GM13977 (cell line): ENCODE measurements at regions not wholly inside any gene's neighbourhood (a gene's known extent, or its start where the extent isn't known, plus 50 kb on each side); places are given as distances from the start of the nearest gene placed in this dataset.

Source experiments
- DNase-seq: peaks from one replicate; pipeline ENCODE4 v3.0.0; 2012; ENCODE audit warnings: low spot score
- in situ Hi-C: fragments of 300-500 bp; cut with MboI; formaldehyde crosslinking; loops from one replicate; pipeline ENCODE4 v1.12.0; 2022; ENCODE audit warnings: low sequenced_read_pairs, low pct_unique_long_range_greater_than_20kb, mixed read lengths, inconsistent platforms; ENCODE audit not compliant: unreplicated experiment
- TF ChIP-seq, protein P1 (sequence below): IDR thresholded peaks from 2 replicates; pipeline ENCODE4 v1.5.1; 2012; ENCODE audit warnings: mild to moderate bottlenecking, control low read depth; ENCODE audit not compliant: insufficient read depth; ENCODE audit errors: extremely low read depth, missing control alignments

DNA sequence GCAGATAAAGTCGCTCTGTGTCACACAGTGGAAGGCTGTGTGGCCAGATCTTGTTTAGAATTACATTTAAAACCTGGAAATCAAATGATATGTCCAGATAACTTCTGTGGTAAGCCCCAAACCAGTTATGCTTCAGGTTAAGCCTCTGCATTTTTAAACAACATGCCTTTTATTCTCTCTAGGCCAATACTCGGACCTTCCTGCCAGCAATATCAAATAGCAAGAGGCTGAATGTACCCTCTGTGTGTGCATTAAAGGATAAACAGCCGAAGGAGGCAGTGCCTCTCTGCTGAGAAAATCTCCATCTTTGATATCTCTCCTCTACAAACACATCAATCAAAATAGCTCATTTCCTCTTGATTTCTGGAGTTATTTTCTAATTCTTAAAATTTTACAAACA is 67.1 kb upstream of the TMEM260 start:
- in situ Hi-C loops, result no loop called here
- TF ChIP-seq, protein P1, sequence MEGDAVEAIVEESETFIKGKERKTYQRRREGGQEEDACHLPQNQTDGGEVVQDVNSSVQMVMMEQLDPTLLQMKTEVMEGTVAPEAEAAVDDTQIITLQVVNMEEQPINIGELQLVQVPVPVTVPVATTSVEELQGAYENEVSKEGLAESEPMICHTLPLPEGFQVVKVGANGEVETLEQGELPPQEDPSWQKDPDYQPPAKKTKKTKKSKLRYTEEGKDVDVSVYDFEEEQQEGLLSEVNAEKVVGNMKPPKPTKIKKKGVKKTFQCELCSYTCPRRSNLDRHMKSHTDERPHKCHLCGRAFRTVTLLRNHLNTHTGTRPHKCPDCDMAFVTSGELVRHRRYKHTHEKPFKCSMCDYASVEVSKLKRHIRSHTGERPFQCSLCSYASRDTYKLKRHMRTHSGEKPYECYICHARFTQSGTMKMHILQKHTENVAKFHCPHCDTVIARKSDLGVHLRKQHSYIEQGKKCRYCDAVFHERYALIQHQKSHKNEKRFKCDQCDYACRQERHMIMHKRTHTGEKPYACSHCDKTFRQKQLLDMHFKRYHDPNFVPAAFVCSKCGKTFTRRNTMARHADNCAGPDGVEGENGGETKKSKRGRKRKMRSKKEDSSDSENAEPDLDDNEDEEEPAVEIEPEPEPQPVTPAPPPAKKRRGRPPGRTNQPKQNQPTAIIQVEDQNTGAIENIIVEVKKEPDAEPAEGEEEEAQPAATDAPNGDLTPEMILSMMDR, result no peak
- no peak for DNase-seq

DNA sequence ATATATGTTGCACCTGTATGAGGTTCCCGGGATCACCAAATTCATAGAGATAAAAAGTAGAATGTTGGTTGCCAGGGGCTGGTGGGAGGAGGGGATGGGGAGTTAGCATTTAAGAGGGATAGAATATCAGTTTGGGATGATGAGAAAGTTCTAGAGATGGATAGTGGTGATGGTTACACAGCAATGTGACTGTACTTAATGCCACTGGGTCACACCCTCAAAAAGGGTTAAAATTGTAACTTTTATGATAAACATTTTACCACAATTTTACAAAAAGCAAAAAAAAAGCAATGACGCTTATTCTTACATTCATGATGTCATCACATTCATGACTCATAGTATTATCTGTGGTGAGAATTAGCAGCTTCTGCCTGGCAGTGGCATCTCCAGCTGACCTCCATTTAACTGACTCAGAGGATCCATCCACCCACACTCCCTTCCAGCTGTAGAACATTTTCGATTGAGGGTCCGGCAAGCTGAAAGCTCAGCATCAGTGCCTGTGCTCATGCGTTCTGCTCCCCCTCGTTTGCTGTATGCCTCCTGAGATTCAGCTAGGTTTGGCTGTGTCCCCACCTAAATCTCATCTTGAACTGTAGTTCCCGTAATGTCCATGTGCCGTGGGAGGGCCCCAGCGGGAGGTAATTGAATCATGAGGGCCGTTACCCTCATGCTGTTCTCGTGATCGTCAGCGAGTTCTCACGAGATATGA is 64.8 kb upstream of the TMEM260 start:
- no peak for DNase-seq
- in situ Hi-C loops, result no loop called here
- TF ChIP-seq, protein P1, result no peak

DNA sequence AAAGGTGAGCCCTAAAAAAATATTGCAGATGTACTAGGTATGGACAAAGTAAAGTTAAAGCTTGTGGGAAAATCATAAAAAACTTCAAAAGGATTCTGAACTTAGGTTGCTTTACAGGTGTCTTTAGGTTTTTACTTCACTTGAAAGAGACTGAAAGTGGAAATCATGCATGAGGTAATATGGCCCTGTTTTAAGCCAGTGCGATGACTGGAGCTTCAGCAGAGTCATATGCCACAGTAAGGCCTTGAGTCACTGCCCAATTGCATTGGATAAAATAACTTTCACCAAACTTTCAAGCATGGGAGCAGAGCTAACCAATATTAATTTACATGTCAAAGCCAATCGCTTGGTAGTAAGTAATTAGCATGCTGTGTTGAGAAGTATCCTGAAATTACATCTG is 63.9 kb upstream of the TMEM260 start:
- TF ChIP-seq, protein P1, result no peak
- DNase-seq, result no peak
- in situ Hi-C loops, result no loop called here

DNA sequence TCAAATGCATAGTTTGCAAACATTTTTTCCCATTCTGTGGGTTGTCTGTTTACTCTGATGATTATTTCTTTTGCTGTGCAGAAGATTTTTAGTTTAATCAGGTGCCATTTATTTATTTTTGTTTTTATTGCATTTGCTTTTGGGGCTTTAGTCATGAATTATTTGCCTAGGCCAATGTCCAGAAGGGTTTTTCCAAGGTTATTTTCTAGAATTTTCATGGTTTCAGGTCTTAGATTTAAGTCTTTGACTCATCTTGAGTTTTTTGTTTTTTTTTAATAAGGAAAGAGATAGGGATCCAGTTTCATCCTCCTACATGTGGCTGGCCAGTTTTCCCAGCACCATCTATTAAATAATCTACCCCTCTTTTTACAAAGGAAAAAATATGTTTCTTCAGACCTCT is 57.2 kb upstream of the TMEM260 start:
- TF ChIP-seq, protein P1, result no peak
- no peak for DNase-seq
- in situ Hi-C loops, result no loop called here

DNA sequence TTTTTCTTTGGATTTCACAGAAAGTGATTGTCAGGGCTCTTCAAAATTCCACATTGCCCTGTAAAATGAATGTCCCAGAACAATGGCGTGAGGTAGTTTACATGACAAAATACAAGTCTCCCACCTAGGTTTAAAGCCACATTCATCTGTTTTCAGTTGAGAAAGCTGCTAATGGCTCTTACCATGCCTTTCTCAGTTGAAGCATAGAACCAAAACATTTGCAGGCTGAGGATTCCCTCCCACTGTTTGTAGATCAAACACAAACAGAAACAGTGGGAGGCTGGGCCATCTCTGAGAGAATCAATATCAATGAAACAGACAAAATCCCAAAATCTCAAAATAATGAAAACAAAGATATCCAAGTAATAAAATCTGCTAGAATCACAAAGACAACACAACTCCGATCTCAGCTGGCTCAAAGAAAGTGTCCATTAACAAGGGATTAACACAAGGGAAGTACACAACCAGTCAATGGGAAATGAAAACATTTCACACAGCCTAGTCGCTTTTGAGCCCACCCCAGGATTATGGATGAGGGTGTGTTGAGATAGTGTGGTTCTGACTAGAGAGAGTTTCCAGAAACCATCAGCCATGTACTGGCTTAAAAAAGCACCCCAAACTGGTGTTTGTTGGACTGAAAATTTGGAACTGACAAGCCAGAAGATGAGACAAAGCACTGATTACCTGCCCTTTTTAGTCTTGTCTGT is 54.5 kb upstream of the TMEM260 start:
- DNase-seq, result no peak
- in situ Hi-C loops, result no loop called here
- TF ChIP-seq, protein P1, result no peak

DNA sequence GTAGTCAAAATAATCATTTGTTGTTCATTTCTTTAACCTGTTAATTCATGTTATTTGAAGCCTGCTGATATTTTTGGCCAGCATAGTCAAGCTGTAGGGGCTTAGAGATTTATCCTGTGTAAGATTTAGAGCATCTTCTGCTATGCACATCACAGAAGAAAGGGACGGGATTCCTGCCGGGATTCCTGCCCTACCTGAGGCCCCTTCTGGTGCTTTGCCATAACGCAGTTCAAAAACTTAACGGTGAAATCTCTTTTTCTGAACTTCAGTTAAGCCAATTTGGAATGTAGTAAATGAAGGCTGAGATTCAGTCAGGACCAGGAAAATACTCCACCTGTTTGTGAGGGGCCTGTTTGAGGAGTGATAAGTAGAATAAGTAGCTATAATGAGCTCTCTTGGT is 50.7 kb upstream of the TMEM260 start:
- DNase-seq, result no peak
- in situ Hi-C loops, result no loop called here
- TF ChIP-seq, protein P1, result no peak
